ENCODE measurements at regions not wholly inside any gene's neighbourhood (a gene's known extent, or its start where the extent isn't known, plus 50 kb on each side); places are given as distances from the start of the nearest gene placed in this dataset.
A peak's percentile ranks its signal among the peaks of the same experiment; 100 is the strongest.

DNA sequence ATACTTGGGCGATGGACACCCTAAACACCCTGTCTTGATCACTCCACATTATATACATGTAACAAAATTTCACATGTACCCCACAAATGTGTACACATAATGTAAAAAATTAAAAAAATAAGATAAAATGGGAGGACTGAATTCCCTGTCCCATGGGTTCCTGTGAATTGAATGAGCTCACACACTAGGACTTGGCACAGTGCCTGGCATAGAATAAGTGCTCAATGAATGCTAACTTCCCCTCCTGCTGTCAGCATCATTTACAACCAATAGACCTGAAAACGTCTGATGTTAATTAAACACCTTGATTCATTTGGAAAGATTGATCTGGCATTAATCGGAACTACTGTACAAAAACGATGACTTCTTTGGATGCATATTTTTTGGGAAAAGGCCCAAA lies 117.3 kb upstream of the ZNF438 start:
- no peak overlapping the region for H3K27ac ChIP-seq (replicated peaks in 1 of 4)
- H3K27me3 ChIP-seq: no peaks in the 10 kb centered on the region
- peaks cover 4 to 20% (median 7%) of the 10 kb centered on the region in 4 donors for H3K4me1 ChIP-seq
- intact Hi-C loops (cut with DNase I): no loop called here
- H3K4me3 ChIP-seq: no peak overlapping the region
- H3K36me3 ChIP-seq: no peaks in the 10 kb centered on the region
- no peak for DNase-seq (ENCODE audit: extremely low spot score)
- H3K9me3 ChIP-seq: no peaks in the 10 kb centered on the region
- no peak for TF ChIP-seq POLR2A (IDR thresholded peaks at IDR 0.05; ENCODE audit: low read depth)
- TF ChIP-seq POLR2AphosphoS5 (IDR thresholded peaks at IDR 0.05): no peak
- WGBS: 78% methylated on average over 4 of the region's 4 CpGs

DNA sequence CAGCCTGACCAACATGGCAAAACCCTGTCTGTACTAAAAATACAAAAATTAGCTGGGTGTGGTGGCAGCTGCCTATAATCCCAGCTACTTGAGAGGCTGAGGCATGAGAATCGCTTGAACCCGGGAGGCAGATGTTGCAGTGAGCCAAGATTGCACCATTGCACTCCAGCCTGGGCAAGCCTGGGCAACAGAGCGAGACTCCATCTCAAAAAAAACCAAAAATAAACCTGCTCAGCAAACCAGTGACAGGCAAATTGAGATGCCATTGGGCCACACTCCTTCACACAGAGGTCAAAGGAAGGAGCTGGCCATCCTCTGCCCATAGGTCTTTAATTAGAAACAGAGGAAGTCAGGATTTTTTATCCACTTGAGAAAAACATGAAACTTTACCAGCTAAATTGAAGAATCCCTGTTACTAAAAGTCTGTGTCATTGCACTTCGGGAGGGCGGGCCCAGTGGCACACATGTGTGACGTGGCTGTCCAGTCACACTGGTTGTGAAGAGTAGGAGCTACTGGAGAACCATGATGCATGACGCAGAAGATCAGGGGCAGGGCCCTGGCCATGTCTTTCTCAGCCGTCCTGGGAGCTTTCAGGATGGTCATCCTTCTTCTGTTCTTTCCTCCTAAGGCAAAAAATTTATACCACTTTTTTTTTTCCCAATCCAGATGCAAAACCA lies 118.3 kb upstream of the ZNF438 start:
- intact Hi-C loops (cut with DNase I): no loop called here

DNA sequence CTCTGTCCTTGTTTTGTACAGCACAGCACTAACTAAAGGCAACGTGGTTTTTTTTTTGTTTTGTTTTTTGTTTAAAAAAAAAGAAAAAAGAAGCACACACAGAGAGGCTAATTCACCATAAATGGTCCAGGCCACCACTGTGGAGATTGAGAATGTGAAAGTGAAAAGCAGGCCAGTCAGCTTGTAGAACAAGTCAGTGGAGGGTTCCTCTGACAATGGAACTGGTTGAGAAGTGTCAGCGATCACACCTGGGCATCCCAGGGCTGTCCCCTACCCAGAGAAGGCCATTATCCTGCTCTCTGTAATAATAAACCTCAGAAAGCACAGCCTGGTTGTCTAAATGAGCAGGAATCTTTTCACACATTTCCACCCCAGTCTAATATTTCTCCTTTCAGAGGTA lies 119.6 kb upstream of the ZNF438 start:
- Histone ChIP-seq H3K27ac (replicated peaks in 1 of 4) (no peak overlapping the region), H3K4me1 (peaks cover 0 to 14% (median 3%) of the 10 kb centered on the region in 4 donors), H3K9me3 (no peaks in the 10 kb centered on the region), H3K36me3 (no peaks in the 10 kb centered on the region), H3K27me3 (no peaks in the 10 kb centered on the region), H3K4me3 (no peak overlapping the region)
- 85% methylated on average over 2 of the region's 2 CpGs for WGBS
- TF ChIP-seq, protein P1, sequence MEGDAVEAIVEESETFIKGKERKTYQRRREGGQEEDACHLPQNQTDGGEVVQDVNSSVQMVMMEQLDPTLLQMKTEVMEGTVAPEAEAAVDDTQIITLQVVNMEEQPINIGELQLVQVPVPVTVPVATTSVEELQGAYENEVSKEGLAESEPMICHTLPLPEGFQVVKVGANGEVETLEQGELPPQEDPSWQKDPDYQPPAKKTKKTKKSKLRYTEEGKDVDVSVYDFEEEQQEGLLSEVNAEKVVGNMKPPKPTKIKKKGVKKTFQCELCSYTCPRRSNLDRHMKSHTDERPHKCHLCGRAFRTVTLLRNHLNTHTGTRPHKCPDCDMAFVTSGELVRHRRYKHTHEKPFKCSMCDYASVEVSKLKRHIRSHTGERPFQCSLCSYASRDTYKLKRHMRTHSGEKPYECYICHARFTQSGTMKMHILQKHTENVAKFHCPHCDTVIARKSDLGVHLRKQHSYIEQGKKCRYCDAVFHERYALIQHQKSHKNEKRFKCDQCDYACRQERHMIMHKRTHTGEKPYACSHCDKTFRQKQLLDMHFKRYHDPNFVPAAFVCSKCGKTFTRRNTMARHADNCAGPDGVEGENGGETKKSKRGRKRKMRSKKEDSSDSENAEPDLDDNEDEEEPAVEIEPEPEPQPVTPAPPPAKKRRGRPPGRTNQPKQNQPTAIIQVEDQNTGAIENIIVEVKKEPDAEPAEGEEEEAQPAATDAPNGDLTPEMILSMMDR (IDR thresholded peaks at IDR 0.05): no peak
- TF ChIP-seq POLR2A (IDR thresholded peaks at IDR 0.05; ENCODE audit: low read depth): no peak
- no peak for TF ChIP-seq EP300 (IDR thresholded peaks at IDR 0.05)
- TF ChIP-seq POLR2AphosphoS5 (IDR thresholded peaks at IDR 0.05): no peak
- peak; percentile 57 for DNase-seq (ENCODE audit: extremely low spot score)
- intact Hi-C loops (cut with DNase I): no loop called here

More for the DNA sequence above, 118.3 kb upstream of the ZNF438 start:
- Histone ChIP-seq H3K4me1 (peaks cover 4 to 20% (median 7%) of the 10 kb centered on the region in 4 donors), H3K27ac (replicated peaks in 1 of 4) (no peak overlapping the region), H3K36me3 (no peaks in the 10 kb centered on the region), H3K9me3 (no peaks in the 10 kb centered on the region), H3K4me3 (no peak overlapping the region), H3K27me3 (no peaks in the 10 kb centered on the region)
- DNase-seq (ENCODE audit: extremely low spot score): peak; percentile 77
- 87% methylated on average over 8 of the region's 8 CpGs for WGBS
- TF ChIP-seq POLR2A (IDR thresholded peaks at IDR 0.05; ENCODE audit: low read depth): no peak
- TF ChIP-seq, protein P1 (IDR thresholded peaks at IDR 0.05): no peak
- no peak for TF ChIP-seq EP300 (IDR thresholded peaks at IDR 0.05)
- no peak for TF ChIP-seq POLR2AphosphoS5 (IDR thresholded peaks at IDR 0.05)

DNA sequence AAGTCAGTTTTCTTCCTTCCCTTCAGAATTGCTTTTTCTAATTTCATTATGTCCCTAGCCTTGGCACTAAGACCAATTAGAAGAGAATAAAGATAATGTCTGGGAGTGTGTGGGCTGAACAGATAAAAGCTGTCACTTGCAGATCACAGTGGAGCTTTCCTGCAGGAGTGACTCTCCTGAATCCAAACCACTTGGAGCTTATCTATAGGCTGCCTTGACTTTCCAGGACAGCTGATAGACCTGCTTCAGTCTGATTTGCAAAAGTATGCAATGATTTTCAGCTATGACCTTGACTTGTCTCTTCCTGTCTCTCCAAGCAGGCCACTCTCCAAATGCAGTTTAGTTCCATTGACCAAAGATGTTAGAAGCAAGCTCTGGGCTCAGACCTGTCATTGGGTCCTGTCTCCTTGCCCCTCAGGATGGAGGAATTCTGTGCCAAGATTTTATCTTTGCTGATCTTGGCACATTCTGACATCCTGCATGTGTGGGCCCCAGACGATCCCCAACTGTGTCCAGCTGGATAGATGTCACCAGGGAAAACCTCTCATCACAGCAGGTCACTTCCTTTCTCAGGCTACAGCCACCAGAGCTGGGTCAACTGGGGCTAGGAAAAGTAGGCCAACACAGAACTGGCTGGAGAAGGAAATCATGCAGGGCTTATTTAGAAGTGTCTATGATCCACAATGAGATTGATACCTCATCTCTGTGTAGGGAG lies 120.9 kb upstream of the ZNF438 start:
- H3K27ac ChIP-seq (replicated peaks in 1 of 4): no peak overlapping the region
- DNase-seq (ENCODE audit: extremely low spot score): peak; percentile 50
- no CpG with 5 or more reads among the region's 1 CpG for WGBS

DNA sequence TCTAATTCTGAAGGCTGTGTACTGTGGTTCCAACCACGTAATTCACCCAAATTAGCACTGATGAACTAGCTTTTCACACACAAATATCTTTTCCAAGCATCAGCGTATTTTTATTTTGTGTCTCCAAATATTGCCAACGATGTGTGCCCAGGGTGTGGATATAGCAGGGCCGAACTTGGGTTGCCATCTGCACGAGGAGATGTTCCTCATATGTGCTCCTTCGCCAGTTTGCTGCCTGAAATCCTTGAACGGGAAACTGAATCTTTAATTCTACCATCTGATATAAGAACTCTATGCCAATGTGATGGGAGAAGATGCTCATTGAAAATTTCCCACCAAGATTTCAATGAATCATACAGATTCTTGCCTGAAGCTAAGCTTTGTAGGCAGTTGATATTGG lies 121.5 kb upstream of the ZNF438 start:
- Histone ChIP-seq H3K27me3 (no peaks in the 10 kb centered on the region), H3K9me3 (no peaks in the 10 kb centered on the region), H3K4me1 (peaks cover 13 to 19% (median 14%) of the 10 kb centered on the region in 4 donors), H3K27ac (replicated peaks in 1 of 4) (no peak overlapping the region), H3K4me3 (no peak overlapping the region), H3K36me3 (no peaks in the 10 kb centered on the region)
- intact Hi-C loops (cut with DNase I): no loop called here
- DNase-seq (ENCODE audit: extremely low spot score): peak; percentile 88
- WGBS: 97% methylated on average over 7 of the region's 7 CpGs
- TF ChIP-seq POLR2A (IDR thresholded peaks at IDR 0.05; ENCODE audit: low read depth): no peak
- TF ChIP-seq, protein P1 (IDR thresholded peaks at IDR 0.05): no peak
- no peak for TF ChIP-seq EP300 (IDR thresholded peaks at IDR 0.05)
- TF ChIP-seq POLR2AphosphoS5 (IDR thresholded peaks at IDR 0.05): no peak

More for the DNA sequence above, 120.9 kb upstream of the ZNF438 start:
- H3K4me3 ChIP-seq: no peak overlapping the region
- TF ChIP-seq EP300 (IDR thresholded peaks at IDR 0.05) (no peak), POLR2AphosphoS5 (IDR thresholded peaks at IDR 0.05) (no peak), POLR2A (IDR thresholded peaks at IDR 0.05; ENCODE audit: low read depth) (no peak)
- TF ChIP-seq, protein P1 (IDR thresholded peaks at IDR 0.05): no peak
- intact Hi-C loops (cut with DNase I): no loop called here
- H3K27me3 ChIP-seq: no peaks in the 10 kb centered on the region
- H3K9me3 ChIP-seq: no peaks in the 10 kb centered on the region
- H3K4me1 ChIP-seq: peaks cover 7 to 13% (median 8%) of the 10 kb centered on the region in 4 donors
- no peaks in the 10 kb centered on the region for H3K36me3 ChIP-seq

Measured in esophagus muscularis mucosa (tissue), 4 donors.